WTC11 (cell line): ENCODE measurements at regions not wholly inside any gene's neighbourhood (a gene's known extent, or its start where the extent isn't known, plus 50 kb on each side); places are given as distances from the start of the nearest gene placed in this dataset.

ENCODE experiments used
- HMGA2 ChIP-seq: fragments of 250-450 bp; sonication (Bioruptor Pico); IDR thresholded peaks from 2 replicates; pipeline ENCODE4 v1.4.0; 2021; ENCODE audit warnings: mild to moderate bottlenecking, moderate library complexity
- SP1 ChIP-seq: sonication (generic); formaldehyde crosslinking; conservative IDR thresholded peaks from 2 replicates; pipeline ENCODE4 v1.8.1; 2022; ENCODE audit warnings: missing genetic modification reagents
- TF ChIP-seq, protein P1 (sequence below): sonication (generic); formaldehyde crosslinking; IDR thresholded peaks from 2 replicates; pipeline ENCODE4 v1.8.1; 2022; ENCODE audit warnings: mild to moderate bottlenecking, moderate library complexity, missing genetic modification reagents
- TF ChIP-seq, protein P2 (sequence below): sonication (generic); formaldehyde crosslinking; IDR thresholded peaks from 2 replicates; pipeline ENCODE4 v1.8.0; 2022; ENCODE audit warnings: mild to moderate bottlenecking, missing genetic modification reagents
- TF ChIP-seq, protein P3 (sequence below): fragments of 200-600 bp; IDR thresholded peaks from 2 replicates; pipeline ENCODE4 v1.8.0; 2022; ENCODE audit warnings: antibody characterized with exemption
- TF ChIP-seq, protein P4 (sequence below): sonication (generic); formaldehyde crosslinking; IDR thresholded peaks from 2 replicates; pipeline ENCODE4 v1.8.1; 2023; ENCODE audit warnings: mild to moderate bottlenecking, missing genetic modification reagents
- TF ChIP-seq, protein P5 (sequence below): sonication (generic); formaldehyde crosslinking; IDR thresholded peaks from 2 replicates; pipeline ENCODE4 v1.8.1; 2022; ENCODE audit warnings: missing genetic modification reagents, borderline replicate concordance
- TF ChIP-seq, protein P6 (sequence below): sonication (generic); formaldehyde crosslinking; IDR thresholded peaks from 2 replicates; pipeline ENCODE4 v1.8.1; 2022; ENCODE audit warnings: low read depth, mild to moderate bottlenecking, moderate library complexity, missing genetic modification reagents, borderline replicate concordance

DNA sequence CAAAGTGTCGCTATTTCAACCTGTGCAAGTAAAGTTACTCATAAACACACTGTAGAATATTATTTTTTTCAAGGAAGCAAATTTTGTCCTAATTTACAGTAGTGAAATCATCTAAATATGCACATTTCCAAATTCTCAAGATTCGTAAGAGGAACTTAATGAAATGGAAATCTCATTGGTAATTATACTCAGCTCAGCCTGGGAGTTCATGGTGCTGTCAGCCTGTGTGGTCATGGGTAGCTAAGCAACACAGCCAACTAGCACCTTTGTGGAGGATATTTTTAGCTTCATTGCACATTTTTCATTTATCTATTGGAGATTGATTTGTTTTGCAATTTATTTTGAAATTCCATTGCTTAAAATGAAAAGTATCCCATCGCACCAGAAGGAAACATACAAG, 975.7 kb upstream of the ZEB2 start:
- TF ChIP-seq, protein P1, sequence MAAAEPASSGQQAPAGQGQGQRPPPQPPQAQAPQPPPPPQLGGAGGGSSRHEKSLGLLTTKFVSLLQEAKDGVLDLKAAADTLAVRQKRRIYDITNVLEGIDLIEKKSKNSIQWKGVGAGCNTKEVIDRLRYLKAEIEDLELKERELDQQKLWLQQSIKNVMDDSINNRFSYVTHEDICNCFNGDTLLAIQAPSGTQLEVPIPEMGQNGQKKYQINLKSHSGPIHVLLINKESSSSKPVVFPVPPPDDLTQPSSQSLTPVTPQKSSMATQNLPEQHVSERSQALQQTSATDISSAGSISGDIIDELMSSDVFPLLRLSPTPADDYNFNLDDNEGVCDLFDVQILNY (CRISPR knock-in tag), result no peak
- TF ChIP-seq, protein P2, sequence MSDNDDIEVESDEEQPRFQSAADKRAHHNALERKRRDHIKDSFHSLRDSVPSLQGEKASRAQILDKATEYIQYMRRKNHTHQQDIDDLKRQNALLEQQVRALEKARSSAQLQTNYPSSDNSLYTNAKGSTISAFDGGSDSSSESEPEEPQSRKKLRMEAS (CRISPR knock-in tag), result no peak
- TF ChIP-seq, protein P3, sequence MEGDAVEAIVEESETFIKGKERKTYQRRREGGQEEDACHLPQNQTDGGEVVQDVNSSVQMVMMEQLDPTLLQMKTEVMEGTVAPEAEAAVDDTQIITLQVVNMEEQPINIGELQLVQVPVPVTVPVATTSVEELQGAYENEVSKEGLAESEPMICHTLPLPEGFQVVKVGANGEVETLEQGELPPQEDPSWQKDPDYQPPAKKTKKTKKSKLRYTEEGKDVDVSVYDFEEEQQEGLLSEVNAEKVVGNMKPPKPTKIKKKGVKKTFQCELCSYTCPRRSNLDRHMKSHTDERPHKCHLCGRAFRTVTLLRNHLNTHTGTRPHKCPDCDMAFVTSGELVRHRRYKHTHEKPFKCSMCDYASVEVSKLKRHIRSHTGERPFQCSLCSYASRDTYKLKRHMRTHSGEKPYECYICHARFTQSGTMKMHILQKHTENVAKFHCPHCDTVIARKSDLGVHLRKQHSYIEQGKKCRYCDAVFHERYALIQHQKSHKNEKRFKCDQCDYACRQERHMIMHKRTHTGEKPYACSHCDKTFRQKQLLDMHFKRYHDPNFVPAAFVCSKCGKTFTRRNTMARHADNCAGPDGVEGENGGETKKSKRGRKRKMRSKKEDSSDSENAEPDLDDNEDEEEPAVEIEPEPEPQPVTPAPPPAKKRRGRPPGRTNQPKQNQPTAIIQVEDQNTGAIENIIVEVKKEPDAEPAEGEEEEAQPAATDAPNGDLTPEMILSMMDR, result no peak
- TF ChIP-seq, protein P4, sequence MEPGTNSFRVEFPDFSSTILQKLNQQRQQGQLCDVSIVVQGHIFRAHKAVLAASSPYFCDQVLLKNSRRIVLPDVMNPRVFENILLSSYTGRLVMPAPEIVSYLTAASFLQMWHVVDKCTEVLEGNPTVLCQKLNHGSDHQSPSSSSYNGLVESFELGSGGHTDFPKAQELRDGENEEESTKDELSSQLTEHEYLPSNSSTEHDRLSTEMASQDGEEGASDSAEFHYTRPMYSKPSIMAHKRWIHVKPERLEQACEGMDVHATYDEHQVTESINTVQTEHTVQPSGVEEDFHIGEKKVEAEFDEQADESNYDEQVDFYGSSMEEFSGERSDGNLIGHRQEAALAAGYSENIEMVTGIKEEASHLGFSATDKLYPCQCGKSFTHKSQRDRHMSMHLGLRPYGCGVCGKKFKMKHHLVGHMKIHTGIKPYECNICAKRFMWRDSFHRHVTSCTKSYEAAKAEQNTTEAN (CRISPR knock-in tag), result no peak
- TF ChIP-seq, protein P5, sequence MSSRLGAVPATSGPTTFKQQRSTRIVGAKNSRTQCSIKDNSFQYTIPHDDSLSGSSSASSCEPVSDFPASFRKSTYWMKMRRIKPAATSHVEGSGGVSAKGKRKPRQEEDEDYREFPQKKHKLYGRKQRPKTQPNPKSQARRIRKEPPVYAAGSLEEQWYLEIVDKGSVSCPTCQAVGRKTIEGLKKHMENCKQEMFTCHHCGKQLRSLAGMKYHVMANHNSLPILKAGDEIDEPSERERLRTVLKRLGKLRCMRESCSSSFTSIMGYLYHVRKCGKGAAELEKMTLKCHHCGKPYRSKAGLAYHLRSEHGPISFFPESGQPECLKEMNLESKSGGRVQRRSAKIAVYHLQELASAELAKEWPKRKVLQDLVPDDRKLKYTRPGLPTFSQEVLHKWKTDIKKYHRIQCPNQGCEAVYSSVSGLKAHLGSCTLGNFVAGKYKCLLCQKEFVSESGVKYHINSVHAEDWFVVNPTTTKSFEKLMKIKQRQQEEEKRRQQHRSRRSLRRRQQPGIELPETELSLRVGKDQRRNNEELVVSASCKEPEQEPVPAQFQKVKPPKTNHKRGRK, result no peak
- TF ChIP-seq, protein P6, sequence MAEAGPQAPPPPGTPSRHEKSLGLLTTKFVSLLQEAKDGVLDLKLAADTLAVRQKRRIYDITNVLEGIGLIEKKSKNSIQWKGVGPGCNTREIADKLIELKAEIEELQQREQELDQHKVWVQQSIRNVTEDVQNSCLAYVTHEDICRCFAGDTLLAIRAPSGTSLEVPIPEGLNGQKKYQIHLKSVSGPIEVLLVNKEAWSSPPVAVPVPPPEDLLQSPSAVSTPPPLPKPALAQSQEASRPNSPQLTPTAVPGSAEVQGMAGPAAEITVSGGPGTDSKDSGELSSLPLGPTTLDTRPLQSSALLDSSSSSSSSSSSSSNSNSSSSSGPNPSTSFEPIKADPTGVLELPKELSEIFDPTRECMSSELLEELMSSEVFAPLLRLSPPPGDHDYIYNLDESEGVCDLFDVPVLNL (CRISPR knock-in tag), result no peak
- TF ChIP-seq HMGA2 (CRISPR knock-in tag), result no peak
- no peak for TF ChIP-seq SP1 (CRISPR knock-in tag)
